Right lobe of liver (tissue), 4 donors: ENCODE measurements at regions not wholly inside any gene's neighbourhood (a gene's known extent, or its start where the extent isn't known, plus 50 kb on each side); places are given as distances from the start of the nearest gene placed in this dataset.

Experiments
- CTCF ChIP-seq, 4 donors: fragments of 200-600 bp in 3 of 4; fragments of 450-650 bp in 1 of 4; IDR thresholded peaks; one replicate each; pipeline versions ENCODE4 v1.5.1 to v1.8.0; 2016 to 2022; ENCODE audit warnings: antibody characterized with exemption in 4 of 4, mild to moderate bottlenecking in 2 of 4
- POLR2A ChIP-seq: fragments of 450-650 bp; IDR thresholded peaks from one replicate; pipeline ENCODE4 v1.6.1; 2017; ENCODE audit warnings: antibody characterized with exemption, mild to moderate bottlenecking
- donor health status: DM: no; HTN: no; CAD: no.
- donor health status: DM: no; HTN: no; CAD: no.
- donor health status: DM: no; HTN: yes; CAD: no.

- no peak for TF ChIP-seq CTCF (IDR thresholded peaks at IDR 0.05)
- no peak for TF ChIP-seq POLR2A
These were observed 131.5 kb upstream of the MAN1A1 start for GRCh38 chr6:119480961-119481497.
